Adrenal gland (tissue), 5 donors: ENCODE measurements at regions not wholly inside any gene's neighbourhood (a gene's known extent, or its start where the extent isn't known, plus 50 kb on each side); places are given as distances from the start of the nearest gene placed in this dataset.

Source experiments
- POLR2A ChIP-seq, 2 donors: fragments of 450-650 bp; IDR thresholded peaks; one replicate each; pipeline ENCODE4 v1.6.1; 2017; ENCODE audit warnings: antibody characterized with exemption in 2 of 2, mild to moderate bottlenecking in 2 of 2, moderate library complexity in 1 of 2
- TF ChIP-seq, protein P1 (sequence below), 6 experiments: fragments of 450-650 bp in 4 of 6; fragments of 200-600 bp in 2 of 6; sonication (generic) in 1 of 6; IDR thresholded peaks; 1 replicate in 5 of 6; 2 replicates in 1 of 6; pipeline versions ENCODE4 v1.5.1 to v1.8.0; 2016 to 2021; ENCODE audit warnings: antibody characterized with exemption in 6 of 6, mild to moderate bottlenecking in 2 of 6, moderate library complexity in 1 of 6
- donor health status: DM: no; HTN: no; CAD: no.

DNA sequence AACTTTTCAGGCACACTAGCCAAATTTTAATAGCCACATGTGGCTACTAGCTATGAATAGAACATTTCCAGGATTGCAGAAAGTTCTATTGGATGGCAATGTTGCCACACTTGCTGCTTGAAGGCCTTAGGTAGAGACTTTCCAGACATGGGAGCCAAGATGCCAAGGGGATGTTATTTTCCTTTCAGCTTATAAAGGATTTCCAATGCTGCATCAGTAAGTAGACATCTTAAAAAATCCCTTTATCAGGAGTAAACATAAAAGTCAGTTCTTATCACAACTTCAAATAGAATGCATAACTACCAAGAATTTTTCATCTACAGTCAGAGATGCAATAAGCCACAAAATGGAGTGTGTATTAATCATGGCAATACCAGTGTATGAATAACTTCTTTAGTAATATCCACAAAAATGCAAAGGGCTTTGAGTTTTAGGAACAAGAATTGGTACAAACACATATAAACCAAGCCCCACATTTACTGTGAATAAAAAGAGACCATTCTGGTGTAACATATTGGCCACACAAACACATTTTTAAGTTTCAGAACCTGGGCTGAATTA is 457.1 kb upstream of the ADAMTS9 start:
- no peak for TF ChIP-seq POLR2A (IDR thresholded peaks at IDR 0.05)
- TF ChIP-seq, protein P1, sequence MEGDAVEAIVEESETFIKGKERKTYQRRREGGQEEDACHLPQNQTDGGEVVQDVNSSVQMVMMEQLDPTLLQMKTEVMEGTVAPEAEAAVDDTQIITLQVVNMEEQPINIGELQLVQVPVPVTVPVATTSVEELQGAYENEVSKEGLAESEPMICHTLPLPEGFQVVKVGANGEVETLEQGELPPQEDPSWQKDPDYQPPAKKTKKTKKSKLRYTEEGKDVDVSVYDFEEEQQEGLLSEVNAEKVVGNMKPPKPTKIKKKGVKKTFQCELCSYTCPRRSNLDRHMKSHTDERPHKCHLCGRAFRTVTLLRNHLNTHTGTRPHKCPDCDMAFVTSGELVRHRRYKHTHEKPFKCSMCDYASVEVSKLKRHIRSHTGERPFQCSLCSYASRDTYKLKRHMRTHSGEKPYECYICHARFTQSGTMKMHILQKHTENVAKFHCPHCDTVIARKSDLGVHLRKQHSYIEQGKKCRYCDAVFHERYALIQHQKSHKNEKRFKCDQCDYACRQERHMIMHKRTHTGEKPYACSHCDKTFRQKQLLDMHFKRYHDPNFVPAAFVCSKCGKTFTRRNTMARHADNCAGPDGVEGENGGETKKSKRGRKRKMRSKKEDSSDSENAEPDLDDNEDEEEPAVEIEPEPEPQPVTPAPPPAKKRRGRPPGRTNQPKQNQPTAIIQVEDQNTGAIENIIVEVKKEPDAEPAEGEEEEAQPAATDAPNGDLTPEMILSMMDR (IDR thresholded peaks at IDR 0.05) = no peak
